ENCODE measurements at regions not wholly inside any gene's neighbourhood (a gene's known extent, or its start where the extent isn't known, plus 50 kb on each side); places are given as distances from the start of the nearest gene placed in this dataset.

- TF ChIP-seq EZH2 (IDR thresholded peaks at IDR 0.05; ENCODE audit: borderline replicate concordance, low read length) (no peak), CTCF (IDR thresholded peaks at IDR 0.05; ENCODE audit: low read length) (no peak)
Measured at GRCh38 chr1:87972811-87973210, 644.1 kb downstream of the LMO4 start.

GRCh38 chr1:87973896-87974295 lies 645.2 kb downstream of the LMO4 start:
- Histone ChIP-seq H2AFZ (ENCODE audit: low read length) (no peak overlapping the region), H3K27ac (ENCODE audit: low read depth, low read length, poor library complexity, severe bottlenecking) (no peak overlapping the region), H3K4me2 (ENCODE audit: low read length) (no peak overlapping the region), H3K79me2 (ENCODE audit: insufficient read depth, low read length) (no peaks in the 10 kb centered on the region), H3K27me3 (ENCODE audit: insufficient read depth, low read length) (no peaks in the 10 kb centered on the region), H3K9me2 (ENCODE audit: low read depth, low read length) (no peaks in the 10 kb centered on the region), H4K20me1 (ENCODE audit: insufficient read depth, low read length) (no peaks in the 10 kb centered on the region), H3K9me3 (ENCODE audit: low read length) (no peaks in the 10 kb centered on the region), H3K4me3 (ENCODE audit: low read depth, low read length, poor library complexity, severe bottlenecking) (no peak overlapping the region), H3F3A (ENCODE audit: insufficient read depth, low read length) (no peaks in the 10 kb centered on the region), H3K36me3 (ENCODE audit: insufficient read depth, low read length) (no peaks in the 10 kb centered on the region), H3K4me1 (ENCODE audit: insufficient read depth, low read length, severe bottlenecking) (no peaks in the 10 kb centered on the region), H3K9ac (ENCODE audit: low read length) (no peak overlapping the region)
- no peak for TF ChIP-seq EZH2 (IDR thresholded peaks at IDR 0.05; ENCODE audit: borderline replicate concordance, low read length)
- no peak for TF ChIP-seq CTCF (IDR thresholded peaks at IDR 0.05; ENCODE audit: low read length)

More at GRCh38 chr1:87972811-87973210, 644.1 kb downstream of the LMO4 start:
- no peaks in the 10 kb centered on the region for H3K36me3 ChIP-seq (ENCODE audit: insufficient read depth, low read length)
- H3K4me2 ChIP-seq (ENCODE audit: low read length), result no peak overlapping the region
- H3K4me1 ChIP-seq (ENCODE audit: insufficient read depth, low read length, severe bottlenecking), result no peaks in the 10 kb centered on the region
- H3K9ac ChIP-seq (ENCODE audit: low read length), result no peak overlapping the region
- H3K9me2 ChIP-seq (ENCODE audit: low read depth, low read length), result no peaks in the 10 kb centered on the region
- no peaks in the 10 kb centered on the region for H3K9me3 ChIP-seq (ENCODE audit: low read length)
- H4K20me1 ChIP-seq (ENCODE audit: insufficient read depth, low read length), result no peaks in the 10 kb centered on the region
- no peaks in the 10 kb centered on the region for H3K27me3 ChIP-seq (ENCODE audit: insufficient read depth, low read length)
- H3K79me2 ChIP-seq (ENCODE audit: insufficient read depth, low read length), result no peaks in the 10 kb centered on the region
- H3K4me3 ChIP-seq (ENCODE audit: low read depth, low read length, poor library complexity, severe bottlenecking), result no peak overlapping the region
- no peak overlapping the region for H3K27ac ChIP-seq (ENCODE audit: low read depth, low read length, poor library complexity, severe bottlenecking)
- H3F3A ChIP-seq (ENCODE audit: insufficient read depth, low read length), result no peaks in the 10 kb centered on the region
- H2AFZ ChIP-seq (ENCODE audit: low read length), result no peak overlapping the region

GRCh38 chr1:87976316-87976715 lies 647.6 kb downstream of the LMO4 start:
- no peaks in the 10 kb centered on the region for H3K36me3 ChIP-seq (ENCODE audit: insufficient read depth, low read length)
- H3F3A ChIP-seq (ENCODE audit: insufficient read depth, low read length), result no peaks in the 10 kb centered on the region

More at GRCh38 chr1:87976316-87976715, 647.6 kb downstream of the LMO4 start:
- H3K79me2 ChIP-seq (ENCODE audit: insufficient read depth, low read length), result no peaks in the 10 kb centered on the region
- no peak overlapping the region for H3K27ac ChIP-seq (ENCODE audit: low read depth, low read length, poor library complexity, severe bottlenecking)
- H3K9me3 ChIP-seq (ENCODE audit: low read length), result no peaks in the 10 kb centered on the region
- H2AFZ ChIP-seq (ENCODE audit: low read length), result no peak overlapping the region
- no peak overlapping the region for H3K4me3 ChIP-seq (ENCODE audit: low read depth, low read length, poor library complexity, severe bottlenecking)
- 0 out of 2 replicates have a peak, but pooled peaks cover under 1% of the 10 kb centered on the region for H3K27me3 ChIP-seq (ENCODE audit: insufficient read depth, low read length)
- H3K9ac ChIP-seq (ENCODE audit: low read length), result no peak overlapping the region
- no peaks in the 10 kb centered on the region for H3K9me2 ChIP-seq (ENCODE audit: low read depth, low read length)
- H4K20me1 ChIP-seq (ENCODE audit: insufficient read depth, low read length), result no peaks in the 10 kb centered on the region
- H3K4me1 ChIP-seq (ENCODE audit: insufficient read depth, low read length, severe bottlenecking), result no peaks in the 10 kb centered on the region
- no peak overlapping the region for H3K4me2 ChIP-seq (ENCODE audit: low read length)
- TF ChIP-seq CTCF (IDR thresholded peaks at IDR 0.05; ENCODE audit: low read length), result no peak
- no peak for TF ChIP-seq EZH2 (IDR thresholded peaks at IDR 0.05; ENCODE audit: borderline replicate concordance, low read length)

All from OCI-LY1 (cell line).